Suprapubic skin (tissue), 4 donors: ENCODE measurements at regions not wholly inside any gene's neighbourhood (a gene's known extent, or its start where the extent isn't known, plus 50 kb on each side); places are given as distances from the start of the nearest gene placed in this dataset.

ENCODE experiments used
- DNase-seq, 2 donors: peaks; one replicate each; pipeline ENCODE4 v3.0.0-alpha.2; 2019; ENCODE audit warnings: low spot score in 2 of 2
- H3K27ac ChIP-seq: fragments of 200-600 bp; sonication (generic); one replicate; pipeline ENCODE4 v1.5.1; 2019
- H3K27me3 ChIP-seq: fragments of 200-600 bp; sonication (generic); one replicate; pipeline ENCODE4 v1.5.1; 2019
- H3K36me3 ChIP-seq: fragments of 200-600 bp; sonication (generic); one replicate; pipeline ENCODE4 v1.5.1; 2019
- H3K4me1 ChIP-seq: fragments of 200-600 bp; sonication (generic); one replicate; pipeline ENCODE4 v1.5.1; 2019
- H3K4me3 ChIP-seq: fragments of 200-600 bp; sonication (generic); one replicate; pipeline ENCODE4 v1.5.1; 2019; ENCODE audit warnings: mild to moderate bottlenecking
- H3K9me3 ChIP-seq: fragments of 200-600 bp; sonication (generic); one replicate; pipeline ENCODE4 v1.5.1; 2019
- EP300 ChIP-seq: sonication (generic); formaldehyde crosslinking; IDR thresholded peaks from one replicate; pipeline ENCODE4 v1.6.1; 2017; ENCODE audit warnings: antibody characterized with exemption
- POLR2A ChIP-seq, 2 donors: fragments of 450-650 bp; IDR thresholded peaks; one replicate each; pipeline ENCODE4 v1.6.1; 2017; ENCODE audit warnings: antibody characterized with exemption in 2 of 2, mild to moderate bottlenecking in 2 of 2, moderate library complexity in 2 of 2
- POLR2AphosphoS5 ChIP-seq, 3 donors: sonication (generic); formaldehyde crosslinking; IDR thresholded peaks; one replicate each; pipeline ENCODE4 v1.6.1; 2017; ENCODE audit warnings: antibody characterized with exemption in 3 of 3
- WGBS: methylation state at CpG from one replicate; pipeline ENCODE4 v1.1.5; 2018; 5-methylcytosine and 5-hydroxymethylcytosine counted together
- TF ChIP-seq, protein P1 (sequence below), 2 donors: fragments of 200-600 bp in 1 of 2; fragments of 450-650 bp in 1 of 2; sonication (generic) in 1 of 2; IDR thresholded peaks; one replicate each; pipeline ENCODE4 v1.5.1; 2016 to 2019; ENCODE audit warnings: antibody characterized with exemption in 2 of 2, mild to moderate bottlenecking in 1 of 2, moderate library complexity in 1 of 2

- peaks cover 4% of the 10 kb centered on the region for H3K27me3 ChIP-seq
- TF ChIP-seq POLR2A (IDR thresholded peaks at IDR 0.05), result no peak
- TF ChIP-seq POLR2AphosphoS5 (IDR thresholded peaks at IDR 0.05), result no peak
- TF ChIP-seq EP300, result no peak
- TF ChIP-seq, protein P1, sequence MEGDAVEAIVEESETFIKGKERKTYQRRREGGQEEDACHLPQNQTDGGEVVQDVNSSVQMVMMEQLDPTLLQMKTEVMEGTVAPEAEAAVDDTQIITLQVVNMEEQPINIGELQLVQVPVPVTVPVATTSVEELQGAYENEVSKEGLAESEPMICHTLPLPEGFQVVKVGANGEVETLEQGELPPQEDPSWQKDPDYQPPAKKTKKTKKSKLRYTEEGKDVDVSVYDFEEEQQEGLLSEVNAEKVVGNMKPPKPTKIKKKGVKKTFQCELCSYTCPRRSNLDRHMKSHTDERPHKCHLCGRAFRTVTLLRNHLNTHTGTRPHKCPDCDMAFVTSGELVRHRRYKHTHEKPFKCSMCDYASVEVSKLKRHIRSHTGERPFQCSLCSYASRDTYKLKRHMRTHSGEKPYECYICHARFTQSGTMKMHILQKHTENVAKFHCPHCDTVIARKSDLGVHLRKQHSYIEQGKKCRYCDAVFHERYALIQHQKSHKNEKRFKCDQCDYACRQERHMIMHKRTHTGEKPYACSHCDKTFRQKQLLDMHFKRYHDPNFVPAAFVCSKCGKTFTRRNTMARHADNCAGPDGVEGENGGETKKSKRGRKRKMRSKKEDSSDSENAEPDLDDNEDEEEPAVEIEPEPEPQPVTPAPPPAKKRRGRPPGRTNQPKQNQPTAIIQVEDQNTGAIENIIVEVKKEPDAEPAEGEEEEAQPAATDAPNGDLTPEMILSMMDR (IDR thresholded peaks at IDR 0.05), result no peak
- DNase-seq, result no peak
- H3K4me1 ChIP-seq, result no peaks in the 10 kb centered on the region
- no peaks in the 10 kb centered on the region for H3K36me3 ChIP-seq
- H3K9me3 ChIP-seq, result no peaks in the 10 kb centered on the region
- H3K4me3 ChIP-seq, result no peak overlapping the region
- H3K27ac ChIP-seq, result no peak overlapping the region
- WGBS, result 88% methylated on average over 1 of the region's 1 CpG
These were observed 540.1 kb upstream of the C16orf82 start for GRCh38 chr16:26526633-26527032.

- Histone ChIP-seq H3K27me3 (no peaks in the 10 kb centered on the region), H3K9me3 (no peaks in the 10 kb centered on the region), H3K36me3 (no peaks in the 10 kb centered on the region), H3K27ac (no peak overlapping the region), H3K4me1 (no peaks in the 10 kb centered on the region), H3K4me3 (no peak overlapping the region)
- 26% methylated on average over 4 of the region's 6 CpGs for WGBS
- TF ChIP-seq EP300 (no peak), POLR2A (IDR thresholded peaks at IDR 0.05) (no peak)
- no peak for DNase-seq
These were observed 536.0 kb upstream of the C16orf82 start for GRCh38 chr16:26530584-26531289.

GRCh38 chr16:26531290-26531730 is 535.4 kb upstream of the C16orf82 start:
- 68% methylated on average over 4 of the region's 4 CpGs for whole genome bisulfite sequencing
- Histone ChIP-seq H3K9me3 (no peaks in the 10 kb centered on the region), H3K27me3 (no peaks in the 10 kb centered on the region)

DNA sequence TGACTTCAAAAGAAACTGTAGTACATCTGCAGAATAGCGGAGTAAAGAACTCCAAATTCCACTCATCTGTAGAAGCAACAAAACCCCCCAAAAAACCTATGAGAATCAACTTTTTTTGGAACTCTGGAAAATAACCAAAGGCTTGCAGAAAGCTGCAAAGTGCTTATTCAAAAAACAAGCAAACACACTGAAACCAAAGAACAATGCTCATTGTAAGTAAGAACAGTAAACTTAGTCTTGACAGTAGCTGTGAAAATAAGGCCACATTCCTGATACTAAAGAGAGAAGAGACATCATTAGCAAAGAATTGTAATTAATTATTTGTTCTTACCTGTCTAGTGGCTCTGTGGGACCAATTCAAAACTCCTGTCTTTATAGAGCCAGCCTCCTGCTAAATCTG is 534.3 kb upstream of the C16orf82 start:
- Histone ChIP-seq H3K27ac (no peak overlapping the region), H3K9me3 (no peaks in the 10 kb centered on the region), H3K27me3 (no peaks in the 10 kb centered on the region), H3K4me1 (no peaks in the 10 kb centered on the region), H3K36me3 (no peaks in the 10 kb centered on the region), H3K4me3 (no peak overlapping the region)
- TF ChIP-seq POLR2AphosphoS5 (IDR thresholded peaks at IDR 0.05) (no peak), POLR2A (IDR thresholded peaks at IDR 0.05) (no peak), EP300 (no peak)
- TF ChIP-seq, protein P1 (IDR thresholded peaks at IDR 0.05), result no peak
- no peak for DNase-seq
- WGBS, result 96% methylated on average over 1 of the region's 1 CpG

More at GRCh38 chr16:26531290-26531730, 535.4 kb upstream of the C16orf82 start:
- Histone ChIP-seq H3K27ac (no peak overlapping the region), H3K4me3 (no peak overlapping the region), H3K36me3 (no peaks in the 10 kb centered on the region), H3K4me1 (no peaks in the 10 kb centered on the region)
- no peak for DNase-seq
- TF ChIP-seq POLR2A (IDR thresholded peaks at IDR 0.05), result no peak

DNA sequence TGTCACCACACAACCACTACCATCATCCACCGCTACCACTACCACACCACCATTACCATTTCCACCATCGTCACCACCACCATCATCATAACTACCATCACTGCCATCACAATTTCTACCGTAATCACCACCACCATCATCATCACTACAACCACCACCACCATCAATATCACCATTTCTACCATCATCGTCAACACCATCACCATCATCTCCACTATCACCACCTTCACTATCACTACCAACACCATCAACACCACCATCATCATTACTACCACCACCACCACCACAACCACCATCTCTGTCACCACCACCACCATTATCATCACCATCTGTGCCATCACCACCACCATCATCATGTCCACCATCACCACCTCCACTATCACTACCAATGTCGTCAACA is 524.5 kb upstream of the C16orf82 start:
- no peaks in the 10 kb centered on the region for H3K4me1 ChIP-seq
- H3K9me3 ChIP-seq, result no peaks in the 10 kb centered on the region
- DNase-seq, result no peak
- H3K4me3 ChIP-seq, result no peak overlapping the region
- no peak overlapping the region for H3K27ac ChIP-seq
- 98% methylated on average over 5 of the region's 5 CpGs for WGBS
- no peaks in the 10 kb centered on the region for H3K27me3 ChIP-seq
- no peak for TF ChIP-seq POLR2AphosphoS5 (IDR thresholded peaks at IDR 0.05)
- TF ChIP-seq POLR2A (IDR thresholded peaks at IDR 0.05), result no peak
- TF ChIP-seq, protein P1 (IDR thresholded peaks at IDR 0.05), result no peak
- TF ChIP-seq EP300, result no peak
- H3K36me3 ChIP-seq, result no peaks in the 10 kb centered on the region

DNA sequence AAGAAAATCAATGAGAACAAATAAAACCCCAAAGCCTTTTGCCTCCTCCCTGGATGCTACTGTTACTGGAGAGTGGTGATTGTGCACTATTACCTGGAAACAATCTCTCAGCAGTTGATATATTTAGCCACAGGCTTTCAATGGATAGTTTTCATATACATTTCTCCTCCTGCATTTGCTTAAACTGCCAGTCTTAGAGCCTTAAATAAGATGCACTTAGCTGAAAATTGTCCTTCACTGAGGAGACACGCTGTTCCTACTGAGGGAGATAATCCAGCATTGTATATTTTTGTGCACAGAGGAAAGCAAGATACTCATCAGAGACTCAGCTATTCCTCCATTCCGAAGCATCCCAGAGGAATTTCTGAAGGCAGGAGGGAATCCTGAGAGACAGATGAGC is 520.2 kb upstream of the C16orf82 start:
- no peaks in the 10 kb centered on the region for H3K27me3 ChIP-seq
- TF ChIP-seq, protein P1 (IDR thresholded peaks at IDR 0.05), result no peak
- TF ChIP-seq EP300, result no peak
- 78% methylated on average over 2 of the region's 2 CpGs for WGBS

More for the DNA sequence above, 520.2 kb upstream of the C16orf82 start:
- H3K36me3 ChIP-seq, result no peaks in the 10 kb centered on the region
- no peak for DNase-seq
- no peaks in the 10 kb centered on the region for H3K4me1 ChIP-seq
- H3K27ac ChIP-seq, result no peak overlapping the region
- H3K4me3 ChIP-seq, result no peak overlapping the region
- no peaks in the 10 kb centered on the region for H3K9me3 ChIP-seq
